ENCODE measurements at regions not wholly inside any gene's neighbourhood (a gene's known extent, or its start where the extent isn't known, plus 50 kb on each side); places are given as distances from the start of the nearest gene placed in this dataset.

DNA sequence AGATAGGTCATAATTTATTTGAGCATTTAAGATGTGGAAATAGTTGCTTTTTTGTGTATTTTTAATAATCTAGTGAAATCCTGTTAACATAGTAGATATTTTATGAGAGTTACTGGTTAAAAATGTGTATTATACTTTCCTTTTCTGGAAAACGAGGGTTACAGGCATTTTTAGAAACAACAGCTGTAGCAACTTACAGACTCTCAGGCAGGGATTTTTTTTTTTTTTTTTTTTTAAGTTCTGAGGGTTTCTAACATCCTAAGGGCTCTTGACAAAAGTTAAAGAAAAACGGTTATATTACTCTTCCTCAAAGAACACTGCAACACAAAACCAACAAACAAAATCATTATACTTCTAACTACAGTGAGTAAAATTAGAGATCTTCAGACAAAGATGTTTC lies 205.9 kb downstream of the ACKR3 start:
- TF ChIP-seq, protein P1, sequence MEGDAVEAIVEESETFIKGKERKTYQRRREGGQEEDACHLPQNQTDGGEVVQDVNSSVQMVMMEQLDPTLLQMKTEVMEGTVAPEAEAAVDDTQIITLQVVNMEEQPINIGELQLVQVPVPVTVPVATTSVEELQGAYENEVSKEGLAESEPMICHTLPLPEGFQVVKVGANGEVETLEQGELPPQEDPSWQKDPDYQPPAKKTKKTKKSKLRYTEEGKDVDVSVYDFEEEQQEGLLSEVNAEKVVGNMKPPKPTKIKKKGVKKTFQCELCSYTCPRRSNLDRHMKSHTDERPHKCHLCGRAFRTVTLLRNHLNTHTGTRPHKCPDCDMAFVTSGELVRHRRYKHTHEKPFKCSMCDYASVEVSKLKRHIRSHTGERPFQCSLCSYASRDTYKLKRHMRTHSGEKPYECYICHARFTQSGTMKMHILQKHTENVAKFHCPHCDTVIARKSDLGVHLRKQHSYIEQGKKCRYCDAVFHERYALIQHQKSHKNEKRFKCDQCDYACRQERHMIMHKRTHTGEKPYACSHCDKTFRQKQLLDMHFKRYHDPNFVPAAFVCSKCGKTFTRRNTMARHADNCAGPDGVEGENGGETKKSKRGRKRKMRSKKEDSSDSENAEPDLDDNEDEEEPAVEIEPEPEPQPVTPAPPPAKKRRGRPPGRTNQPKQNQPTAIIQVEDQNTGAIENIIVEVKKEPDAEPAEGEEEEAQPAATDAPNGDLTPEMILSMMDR (conservative IDR thresholded peaks at IDR 0.05 in 1 of 2, IDR thresholded peaks at IDR 0.05 in 1 of 2; ENCODE audit: low read depth in 1 of 2, low read length in 2 of 2), result no peak
- TF ChIP-seq EZH2 (IDR thresholded peaks at IDR 0.05; ENCODE audit: low read length, missing control alignments), result no peak

DNA sequence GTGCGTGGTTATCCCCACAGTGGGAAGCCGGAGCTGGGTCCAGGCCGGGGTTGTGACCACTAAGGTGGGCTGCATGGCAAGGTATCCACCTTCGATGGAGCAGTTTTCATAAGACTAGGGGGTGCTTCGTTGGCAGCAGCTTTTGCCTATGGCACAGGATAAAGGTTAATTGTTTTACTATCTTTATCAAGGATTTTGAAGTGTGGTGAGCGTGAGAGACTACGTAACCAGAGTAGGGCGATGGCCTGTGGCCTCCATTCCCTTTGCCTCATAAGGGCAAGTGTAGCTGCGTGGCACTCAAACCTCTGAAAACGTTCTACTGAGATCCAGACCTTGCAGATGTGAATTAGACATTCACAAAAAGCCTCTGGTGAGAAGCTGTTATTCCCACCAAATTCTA lies 206.6 kb downstream of the ACKR3 start:
- no peak for DNase-seq (ENCODE audit: low read depth in 2 of 2)
- no peaks in the 10 kb centered on the region for H4K20me1 ChIP-seq (ENCODE audit: control insufficient read depth, extremely low read depth, insufficient read depth, low read length)
- H3K4me2 ChIP-seq (ENCODE audit: extremely low read depth, insufficient read depth, low read length), result no peak overlapping the region
- no peak overlapping the region for H3K9ac ChIP-seq (ENCODE audit: insufficient read depth, low read length)
- H3K4me3 ChIP-seq (replicated peaks in 1 of 4; ENCODE audit: control extremely low read depth in 1 of 4, insufficient read depth in 1 of 4, low read depth in 3 of 4, low read length in 4 of 4), result no peak overlapping the region
- H2AFZ ChIP-seq (ENCODE audit: low read length), result no peak overlapping the region
- H3K9me3 ChIP-seq (ENCODE audit: control insufficient read depth, insufficient read depth, low read depth, low read length), result no peaks in the 10 kb centered on the region
- no peak overlapping the region for H3K27ac ChIP-seq (ENCODE audit: insufficient read depth, low read length)
- H3K27me3 ChIP-seq (ENCODE audit: control insufficient read depth, insufficient read depth, low read length), result no peaks in the 10 kb centered on the region
- no peak for TF ChIP-seq EZH2 (IDR thresholded peaks at IDR 0.05; ENCODE audit: low read length, missing control alignments)
- TF ChIP-seq, protein P1 (conservative IDR thresholded peaks at IDR 0.05 in 1 of 2, IDR thresholded peaks at IDR 0.05 in 1 of 2; ENCODE audit: low read depth in 1 of 2, low read length in 2 of 2), result no peak
- H3K4me1 ChIP-seq (ENCODE audit: control insufficient read depth, extremely low read depth, insufficient read depth, low read length), result no peaks in the 10 kb centered on the region
- no peaks in the 10 kb centered on the region for H3K36me3 ChIP-seq (ENCODE audit: control insufficient read depth, insufficient read depth, low read length)
- H3K79me2 ChIP-seq (ENCODE audit: control insufficient read depth, insufficient read depth, low read length), result no peaks in the 10 kb centered on the region

More for the DNA sequence above, 205.9 kb downstream of the ACKR3 start:
- no peaks in the 10 kb centered on the region for H3K27me3 ChIP-seq (ENCODE audit: control insufficient read depth, insufficient read depth, low read length)
- peak in 1 of 2 donors; percentile 5 for DNase-seq (ENCODE audit: low read depth in 2 of 2)
- H3K4me1 ChIP-seq (ENCODE audit: control insufficient read depth, extremely low read depth, insufficient read depth, low read length), result no peaks in the 10 kb centered on the region
- no peak overlapping the region for H3K4me3 ChIP-seq (replicated peaks in 1 of 4; ENCODE audit: control extremely low read depth in 1 of 4, insufficient read depth in 1 of 4, low read depth in 3 of 4, low read length in 4 of 4)
- no peak overlapping the region for H3K9ac ChIP-seq (ENCODE audit: insufficient read depth, low read length)
- H4K20me1 ChIP-seq (ENCODE audit: control insufficient read depth, extremely low read depth, insufficient read depth, low read length), result no peaks in the 10 kb centered on the region
- H2AFZ ChIP-seq (ENCODE audit: low read length), result no peak overlapping the region
- H3K9me3 ChIP-seq (ENCODE audit: control insufficient read depth, insufficient read depth, low read depth, low read length), result no peaks in the 10 kb centered on the region
- no peak overlapping the region for H3K4me2 ChIP-seq (ENCODE audit: extremely low read depth, insufficient read depth, low read length)
- no peak overlapping the region for H3K27ac ChIP-seq (ENCODE audit: insufficient read depth, low read length)
- H3K79me2 ChIP-seq (ENCODE audit: control insufficient read depth, insufficient read depth, low read length), result no peaks in the 10 kb centered on the region
- no peaks in the 10 kb centered on the region for H3K36me3 ChIP-seq (ENCODE audit: control insufficient read depth, insufficient read depth, low read length)

GRCh38 chr2:236776695-236777251 lies 207.1 kb downstream of the ACKR3 start:
- Histone ChIP-seq H4K20me1 (ENCODE audit: control insufficient read depth, extremely low read depth, insufficient read depth, low read length) (no peaks in the 10 kb centered on the region), H3K27me3 (ENCODE audit: control insufficient read depth, insufficient read depth, low read length) (no peaks in the 10 kb centered on the region), H3K9me3 (ENCODE audit: control insufficient read depth, insufficient read depth, low read depth, low read length) (no peaks in the 10 kb centered on the region), H3K27ac (ENCODE audit: insufficient read depth, low read length) (no peak overlapping the region), H3K4me3 (replicated peaks in 1 of 4; ENCODE audit: control extremely low read depth in 1 of 4, insufficient read depth in 1 of 4, low read depth in 3 of 4, low read length in 4 of 4) (no peak overlapping the region), H3K79me2 (ENCODE audit: control insufficient read depth, insufficient read depth, low read length) (no peaks in the 10 kb centered on the region), H2AFZ (ENCODE audit: low read length) (no peak overlapping the region), H3K36me3 (ENCODE audit: control insufficient read depth, insufficient read depth, low read length) (no peaks in the 10 kb centered on the region), H3K4me2 (ENCODE audit: extremely low read depth, insufficient read depth, low read length) (no peak overlapping the region), H3K4me1 (ENCODE audit: control insufficient read depth, extremely low read depth, insufficient read depth, low read length) (no peaks in the 10 kb centered on the region), H3K9ac (ENCODE audit: insufficient read depth, low read length) (no peak overlapping the region)
- DNase-seq (ENCODE audit: low read depth in 2 of 2), result peak; percentile 83 to 95
- TF ChIP-seq EZH2 (IDR thresholded peaks at IDR 0.05; ENCODE audit: low read length, missing control alignments), result no peak
- TF ChIP-seq, protein P1 (conservative IDR thresholded peaks at IDR 0.05 in 1 of 2, IDR thresholded peaks at IDR 0.05 in 1 of 2; ENCODE audit: low read depth in 1 of 2, low read length in 2 of 2), result no peak

Measured in fibroblast of lung (primary cell).